Right ventricle myocardium superior (tissue), 1 donor: ENCODE measurements at regions not wholly inside any gene's neighbourhood (a gene's known extent, or its start where the extent isn't known, plus 50 kb on each side); places are given as distances from the start of the nearest gene placed in this dataset.

Experiments used
- ATAC-seq: fragments of 200-7000 bp; cut with Tn5 transposase; one replicate; pipeline ENCODE4 v1.9.1; 2020; ENCODE audit warnings: mild to moderate bottlenecking; ENCODE audit not compliant: poor library complexity
- DNase-seq: peaks from one replicate; pipeline ENCODE4 v3.0.0-alpha.2; 2020
- intact Hi-C: fragments of 100-400 bp; cut with DNase I; formaldehyde crosslinking; loops from one replicate; pipeline ENCODE4 v1.11.2; 2022
- donor health status: DM: no; HTN: yes; CAD: no; lungs with severe emphysema.

GRCh38 chr2:221677688-221678087 lies 105.6 kb upstream of the EPHA4 start:
- DNase-seq, result no peak
- intact Hi-C loops, result no loop called here

GRCh38 chr2:221676566-221677172 lies 104.6 kb upstream of the EPHA4 start:
- ATAC-seq (no peak), DNase-seq (no peak)
- intact Hi-C loops, result no loop called here

More at GRCh38 chr2:221677688-221678087, 105.6 kb upstream of the EPHA4 start:
- no peak for ATAC-seq

GRCh38 chr2:221675201-221675908 lies 103.3 kb upstream of the EPHA4 start:
- intact Hi-C loops, result no loop called here
- ATAC-seq, result no peak
- no peak for DNase-seq

- DNase-seq (no peak), ATAC-seq (no peak)
- intact Hi-C loops, result no loop called here
Measured at GRCh38 chr2:221674446-221674845, 102.3 kb upstream of the EPHA4 start.

- no peak for DNase-seq
- no peak for ATAC-seq
- intact Hi-C loops, result no loop called here
Measured at GRCh38 chr2:221673248-221673647, 101.1 kb upstream of the EPHA4 start.

GRCh38 chr2:221671515-221671914 lies 99.4 kb upstream of the EPHA4 start:
- DNase-seq, result no peak
- ATAC-seq, result no peak
- intact Hi-C loops, result no loop called here

GRCh38 chr2:221662689-221663391 lies 90.7 kb upstream of the EPHA4 start:
- no peak for DNase-seq
- ATAC-seq, result no peak
- intact Hi-C loops, result no loop called here

GRCh38 chr2:221657806-221658205 lies 85.7 kb upstream of the EPHA4 start:
- ATAC-seq, result no peak
- no peak for DNase-seq
- intact Hi-C loops, result no loop called here

GRCh38 chr2:221655300-221655699 lies 83.2 kb upstream of the EPHA4 start:
- intact Hi-C loops, result no loop called here
- no peak for DNase-seq
- ATAC-seq, result no peak

- ATAC-seq (no peak), DNase-seq (no peak)
- intact Hi-C loops, result no loop called here
Measured at GRCh38 chr2:221653182-221653581, 81.1 kb upstream of the EPHA4 start.

GRCh38 chr2:221649051-221649775 lies 77.1 kb upstream of the EPHA4 start:
- ATAC-seq (no peak), DNase-seq (peak; percentile 47)
- intact Hi-C loops, result no loop called here

- no peak for ATAC-seq
- DNase-seq, result no peak
- intact Hi-C loops, result no loop called here
Measured at GRCh38 chr2:221642447-221642846, 70.3 kb upstream of the EPHA4 start.

- intact Hi-C loops, result no loop called here
- no peak for DNase-seq
- ATAC-seq, result no peak
Measured at GRCh38 chr2:221641181-221641871, 69.2 kb upstream of the EPHA4 start.

GRCh38 chr2:221640686-221641085 lies 68.6 kb upstream of the EPHA4 start:
- no peak for DNase-seq
- ATAC-seq, result no peak
- intact Hi-C loops, result no loop called here

- intact Hi-C loops, result no loop called here
- ATAC-seq, result no peak
- no peak for DNase-seq
Measured at GRCh38 chr2:221637851-221638250, 65.7 kb upstream of the EPHA4 start.

GRCh38 chr2:221635949-221636348 lies 63.8 kb upstream of the EPHA4 start:
- DNase-seq, result no peak
- ATAC-seq, result no peak
- intact Hi-C loops, result no loop called here

GRCh38 chr2:221629468-221629867 lies 57.4 kb upstream of the EPHA4 start:
- no peak for DNase-seq
- ATAC-seq, result no peak
- intact Hi-C loops, result no loop called here

GRCh38 chr2:221624475-221624874 lies 52.4 kb upstream of the EPHA4 start:
- no peak for DNase-seq
- ATAC-seq, result no peak
- intact Hi-C loops, result no loop called here
